IPS DF 6.9 (cell line): ENCODE measurements at regions not wholly inside any gene's neighbourhood (a gene's known extent, or its start where the extent isn't known, plus 50 kb on each side); places are given as distances from the start of the nearest gene placed in this dataset.

Experiments
- DNase-seq: peaks from one replicate; pipeline ENCODE4 v3.0.0-alpha.2; 2013; ENCODE audit warnings: low read depth, low spot score
- H3K27ac ChIP-seq: one replicate; pipeline ENCODE4 v1.5.1; 2013; ENCODE audit warnings: low read length, control low read depth
- H3K27me3 ChIP-seq: 2 replicates; pipeline ENCODE4 v1.6.1; 2013; ENCODE audit warnings: mild to moderate bottlenecking, low read length; ENCODE audit not compliant: control insufficient read depth, insufficient read depth
- H3K36me3 ChIP-seq: 2 replicates; pipeline ENCODE4 v1.6.1; 2013; ENCODE audit warnings: low read length; ENCODE audit not compliant: control insufficient read depth, insufficient read depth
- H3K4me1 ChIP-seq: 2 replicates; pipeline ENCODE4 v1.6.1; 2013; ENCODE audit warnings: low read length; ENCODE audit not compliant: control insufficient read depth, insufficient read depth
- H3K4me3 ChIP-seq: 2 replicates; pipeline ENCODE4 v1.5.1; 2013; ENCODE audit warnings: mild to moderate bottlenecking, low read length
- H3K9me3 ChIP-seq: 2 replicates; pipeline ENCODE4 v1.6.1; 2013; ENCODE audit warnings: low read length, inconsistent platforms; ENCODE audit not compliant: control insufficient read depth, insufficient read depth
- WGBS: extraction: QIAGEN DNeasy Blood & Tissue Kit; methylation state at CpG from one replicate; pipeline ENCODE4 v1.1.7; 2013; ENCODE audit warnings: mixed read lengths, missing lambda C conversion rate; ENCODE audit not compliant: insufficient read length, insufficient coverage; 5-methylcytosine and 5-hydroxymethylcytosine counted together

- WGBS, result no CpG with 5 or more reads among the region's 6 CpGs
- H3K9me3 ChIP-seq, result no peaks in the 10 kb centered on the region
- no peak overlapping the region for H3K4me3 ChIP-seq
- H3K4me1 ChIP-seq, result no peaks in the 10 kb centered on the region
- DNase-seq, result no peak
- no peaks in the 10 kb centered on the region for H3K27me3 ChIP-seq
- no peaks in the 10 kb centered on the region for H3K36me3 ChIP-seq
- no peak overlapping the region for H3K27ac ChIP-seq
These were observed 1432.6 kb upstream of the TENM4 start for GRCh38 chr11:80873310-80873999.

- H3K27me3 ChIP-seq, result no peaks in the 10 kb centered on the region
- H3K4me1 ChIP-seq, result no peaks in the 10 kb centered on the region
- no peak overlapping the region for H3K4me3 ChIP-seq
- H3K36me3 ChIP-seq, result no peaks in the 10 kb centered on the region
- DNase-seq, result no peak
- H3K9me3 ChIP-seq, result no peaks in the 10 kb centered on the region
- no peak overlapping the region for H3K27ac ChIP-seq
These were observed 1431.4 kb upstream of the TENM4 start for GRCh38 chr11:80872116-80872728.

- H3K27ac ChIP-seq, result no peak overlapping the region
- H3K36me3 ChIP-seq, result no peaks in the 10 kb centered on the region
- DNase-seq, result no peak
- no peaks in the 10 kb centered on the region for H3K4me1 ChIP-seq
- H3K9me3 ChIP-seq, result no peaks in the 10 kb centered on the region
- WGBS, result no CpG with 5 or more reads among the region's 1 CpG
- H3K27me3 ChIP-seq, result no peaks in the 10 kb centered on the region
- no peak overlapping the region for H3K4me3 ChIP-seq
These were observed 1428.0 kb upstream of the TENM4 start for GRCh38 chr11:80868831-80869230.

DNA sequence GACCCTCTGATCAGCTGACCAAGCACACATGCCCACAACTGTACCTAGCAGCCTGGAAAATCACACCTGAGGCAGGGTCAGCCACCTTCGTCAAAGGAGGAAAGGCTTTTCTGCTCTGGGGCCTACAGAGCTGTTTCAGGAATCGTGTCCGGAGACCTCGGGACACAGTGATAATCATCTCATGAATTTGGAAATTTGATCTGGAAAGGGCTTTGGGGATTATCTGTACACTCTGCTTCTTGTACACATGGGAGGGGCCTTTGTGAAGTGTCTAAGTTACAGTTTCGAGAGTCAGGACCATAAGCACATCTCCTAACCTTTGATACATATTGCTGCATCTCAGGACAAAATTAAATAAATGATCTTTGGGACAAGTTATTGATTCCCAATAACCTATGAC lies 1421.2 kb upstream of the TENM4 start:
- Histone ChIP-seq H3K4me3 (no peak overlapping the region), H3K9me3 (no peaks in the 10 kb centered on the region), H3K36me3 (no peaks in the 10 kb centered on the region), H3K27ac (no peak overlapping the region), H3K4me1 (no peaks in the 10 kb centered on the region), H3K27me3 (no peaks in the 10 kb centered on the region)
- DNase-seq, result no peak
- WGBS, result no CpG with 5 or more reads among the region's 5 CpGs

- Histone ChIP-seq H3K36me3 (no peaks in the 10 kb centered on the region), H3K9me3 (no peaks in the 10 kb centered on the region), H3K4me3 (no peak overlapping the region), H3K27me3 (no peaks in the 10 kb centered on the region), H3K27ac (no peak overlapping the region), H3K4me1 (no peaks in the 10 kb centered on the region)
- no peak for DNase-seq
These were observed 1420.4 kb upstream of the TENM4 start for GRCh38 chr11:80861193-80861592.

DNA sequence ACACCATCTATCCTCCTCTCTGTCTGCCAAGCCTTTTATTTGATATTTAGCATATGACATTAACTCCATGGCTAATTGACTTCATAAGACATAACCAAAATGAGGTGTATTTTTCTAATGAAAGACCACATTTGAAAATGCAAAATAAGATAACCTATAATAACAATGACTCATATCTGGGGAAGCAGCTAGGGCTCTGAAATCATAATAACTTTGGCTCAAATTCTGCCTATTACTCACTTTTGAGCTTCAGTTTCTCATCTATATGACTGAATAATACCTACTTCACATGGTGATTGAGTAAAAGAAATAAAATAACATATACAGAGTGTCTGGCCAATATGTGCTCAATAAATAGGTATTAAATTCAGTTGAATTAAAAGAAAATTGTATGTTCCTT lies 1419.8 kb upstream of the TENM4 start:
- no peak overlapping the region for H3K4me3 ChIP-seq
- no peaks in the 10 kb centered on the region for H3K36me3 ChIP-seq
- DNase-seq, result no peak
- H3K27me3 ChIP-seq, result no peaks in the 10 kb centered on the region
- no peaks in the 10 kb centered on the region for H3K4me1 ChIP-seq
- no peaks in the 10 kb centered on the region for H3K9me3 ChIP-seq
- no peak overlapping the region for H3K27ac ChIP-seq

DNA sequence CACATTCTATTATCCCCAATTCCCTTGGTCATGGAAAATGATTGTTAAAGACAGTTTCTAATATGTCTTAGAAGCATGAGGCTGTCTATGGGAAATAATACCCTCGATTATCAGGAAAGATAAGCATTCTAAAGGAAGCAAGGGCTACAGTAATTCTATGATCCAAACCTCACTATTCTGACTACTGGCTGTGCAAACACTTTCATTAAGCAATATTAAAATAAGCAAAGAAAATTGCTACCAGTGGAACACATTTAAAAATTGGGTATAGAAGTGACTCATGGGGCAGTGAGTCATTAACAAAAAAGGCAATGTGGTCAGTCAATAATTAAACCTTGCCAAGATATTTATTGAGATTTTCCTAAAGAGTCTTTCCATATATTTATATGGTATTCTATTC lies 1415.2 kb upstream of the TENM4 start:
- Histone ChIP-seq H3K9me3 (no peaks in the 10 kb centered on the region), H3K27me3 (no peaks in the 10 kb centered on the region), H3K4me1 (no peaks in the 10 kb centered on the region), H3K4me3 (no peak overlapping the region), H3K27ac (no peak overlapping the region), H3K36me3 (no peaks in the 10 kb centered on the region)
- DNase-seq, result no peak
- no CpG with 5 or more reads among the region's 1 CpG for WGBS

DNA sequence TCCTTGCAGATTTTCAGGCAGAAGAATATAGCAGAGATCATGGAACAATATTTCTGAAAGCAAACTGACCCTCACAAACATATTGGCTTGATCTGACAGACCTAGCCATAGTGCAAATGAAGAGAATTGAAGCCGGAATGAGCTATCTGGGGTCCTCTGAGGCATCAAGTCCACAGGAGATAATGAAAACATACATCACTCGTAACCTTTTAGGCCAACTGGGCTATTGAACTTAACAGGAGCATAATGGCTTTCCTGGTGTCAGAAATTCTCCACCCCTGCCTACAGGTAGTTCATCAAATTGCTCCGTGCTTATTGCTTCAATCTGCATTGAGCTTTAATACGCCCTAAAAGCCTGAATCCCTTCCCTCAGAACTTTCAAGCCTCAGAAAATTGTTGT lies 1414.6 kb upstream of the TENM4 start:
- Histone ChIP-seq H3K4me3 (no peak overlapping the region), H3K27me3 (no peaks in the 10 kb centered on the region), H3K27ac (no peak overlapping the region), H3K36me3 (no peaks in the 10 kb centered on the region), H3K9me3 (no peaks in the 10 kb centered on the region), H3K4me1 (no peaks in the 10 kb centered on the region)
- DNase-seq, result no peak
- WGBS, result no CpG with 5 or more reads among the region's 4 CpGs

DNA sequence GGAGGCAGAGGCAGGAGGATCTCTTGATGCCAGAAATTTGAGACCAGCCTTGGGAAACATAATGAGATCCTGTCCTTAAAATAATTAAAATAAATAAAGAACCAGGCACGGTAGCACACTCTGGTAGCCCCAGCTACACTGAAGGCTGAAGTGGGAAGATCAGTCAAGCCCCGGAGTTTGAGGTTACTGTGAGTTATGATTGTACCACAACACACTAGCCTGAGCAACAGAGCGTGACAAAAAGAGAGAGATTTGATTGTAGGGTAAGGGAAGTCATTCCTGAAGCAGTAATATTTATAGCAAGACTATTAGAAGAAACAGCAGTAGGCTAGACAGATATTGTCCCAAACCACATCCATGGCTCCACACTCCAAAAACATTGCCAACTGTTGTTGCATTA lies 1408.4 kb upstream of the TENM4 start:
- WGBS, result no CpG with 5 or more reads among the region's 3 CpGs
- no peaks in the 10 kb centered on the region for H3K27me3 ChIP-seq
- H3K36me3 ChIP-seq, result no peaks in the 10 kb centered on the region
- no peak overlapping the region for H3K27ac ChIP-seq
- DNase-seq, result no peak
- no peaks in the 10 kb centered on the region for H3K9me3 ChIP-seq
- no peaks in the 10 kb centered on the region for H3K4me1 ChIP-seq
- H3K4me3 ChIP-seq, result no peak overlapping the region

DNA sequence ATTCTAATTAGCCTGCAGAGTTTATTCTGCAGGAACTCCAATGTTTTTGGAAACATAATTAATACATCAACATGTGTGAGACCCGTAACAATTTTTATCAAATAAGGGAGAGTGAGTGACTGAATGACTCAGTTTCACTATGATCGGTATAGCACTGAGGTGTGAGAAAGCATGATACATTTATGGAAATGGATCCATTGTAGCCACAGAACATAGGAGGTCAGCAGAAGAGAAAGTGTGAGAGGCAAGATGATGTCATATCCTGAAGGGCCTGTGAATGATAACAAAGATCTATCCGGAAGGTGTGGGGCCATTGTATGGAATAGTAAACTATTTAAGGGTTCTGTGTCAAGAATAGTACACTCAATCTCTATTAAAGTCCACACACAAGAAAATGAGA lies 1406.1 kb upstream of the TENM4 start:
- H3K4me3 ChIP-seq, result no peak overlapping the region
- no peak for DNase-seq
- no peaks in the 10 kb centered on the region for H3K4me1 ChIP-seq
- no peaks in the 10 kb centered on the region for H3K27me3 ChIP-seq
- no CpG with 5 or more reads among the region's 3 CpGs for WGBS
- H3K9me3 ChIP-seq, result no peaks in the 10 kb centered on the region
- no peaks in the 10 kb centered on the region for H3K36me3 ChIP-seq
- H3K27ac ChIP-seq, result no peak overlapping the region

DNA sequence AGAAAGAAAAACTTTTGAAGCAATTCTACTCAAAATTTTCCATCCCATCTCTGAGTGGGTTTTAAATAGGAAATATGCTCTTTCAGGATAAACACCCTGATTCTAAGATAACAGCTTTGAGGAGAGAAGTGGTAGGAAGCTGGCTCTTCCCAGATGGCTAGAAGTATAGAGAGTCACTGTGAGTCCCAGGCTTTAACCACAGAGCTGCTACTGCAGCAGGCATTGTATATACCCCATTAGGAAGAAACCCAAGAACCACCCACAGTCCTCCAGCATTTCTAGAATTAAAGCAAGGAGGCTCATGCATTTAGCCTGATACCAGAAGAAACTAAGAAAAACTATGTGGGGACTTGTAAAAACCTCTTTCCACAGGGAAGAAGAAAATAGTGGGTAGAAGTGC lies 1405.6 kb upstream of the TENM4 start:
- H3K4me3 ChIP-seq, result no peak overlapping the region
- no peaks in the 10 kb centered on the region for H3K9me3 ChIP-seq
- H3K36me3 ChIP-seq, result no peaks in the 10 kb centered on the region
- H3K27me3 ChIP-seq, result no peaks in the 10 kb centered on the region
- no peak overlapping the region for H3K27ac ChIP-seq
- no peak for DNase-seq
- no peaks in the 10 kb centered on the region for H3K4me1 ChIP-seq
